ENCODE measurements at regions not wholly inside any gene's neighbourhood (a gene's known extent, or its start where the extent isn't known, plus 50 kb on each side); places are given as distances from the start of the nearest gene placed in this dataset.

- DNase-seq = no peak
Observed at GRCh38 chr3:140748-141330, 55.7 kb upstream of the CHL1 start.
